ENCODE measurements at regions not wholly inside any gene's neighbourhood (a gene's known extent, or its start where the extent isn't known, plus 50 kb on each side); places are given as distances from the start of the nearest gene placed in this dataset.
"Not testable (repeated sequence)": the region's sequence is repeated elsewhere in the genome, so short reads cannot be mapped to it uniquely, and the experiment has no call there.

GRCh38 chr17:13131225-13131624 lies 113.4 kb upstream of the ELAC2 start:
- no peak for DNase-seq

GRCh38 chr17:13129356-13129755 lies 111.5 kb upstream of the ELAC2 start:
- DNase-seq = no peak

GRCh38 chr17:13128676-13129075 lies 110.8 kb upstream of the ELAC2 start:
- DNase-seq = no peak

GRCh38 chr17:13127921-13128602 lies 110.2 kb upstream of the ELAC2 start:
- no peak for DNase-seq

GRCh38 chr17:13120864-13121263 lies 103.0 kb upstream of the ELAC2 start:
- DNase-seq = no peak

GRCh38 chr17:13118311-13118710 lies 100.5 kb upstream of the ELAC2 start:
- DNase-seq = no peak

- DNase-seq = no peak
Measured at GRCh38 chr17:13117616-13118015, 99.8 kb upstream of the ELAC2 start.

GRCh38 chr17:13114601-13115031 lies 96.8 kb upstream of the ELAC2 start:
- no peak for DNase-seq

GRCh38 chr17:13113821-13114525 lies 96.1 kb upstream of the ELAC2 start:
- no peak for DNase-seq

GRCh38 chr17:13107676-13108235 lies 89.9 kb upstream of the ELAC2 start:
- DNase-seq = no peak

GRCh38 chr17:13106171-13106570 lies 88.3 kb upstream of the ELAC2 start:
- DNase-seq = no peak

- no peak for DNase-seq
Measured at GRCh38 chr17:13104576-13104975, 86.7 kb upstream of the ELAC2 start.

- DNase-seq = no peak
Measured at GRCh38 chr17:13102477-13102876, 84.7 kb upstream of the ELAC2 start.

GRCh38 chr17:13099926-13100325 lies 82.1 kb upstream of the ELAC2 start:
- no peak for DNase-seq

GRCh38 chr17:13099089-13099735 lies 81.4 kb upstream of the ELAC2 start:
- DNase-seq = no peak

- no peak for DNase-seq
Measured at GRCh38 chr17:13096291-13096690, 78.5 kb upstream of the ELAC2 start.

- DNase-seq = not testable (repeated sequence)
Measured at GRCh38 chr17:13092010-13092409, 74.2 kb upstream of the ELAC2 start.

GRCh38 chr17:13088666-13089065 lies 70.8 kb upstream of the ELAC2 start:
- no peak for DNase-seq

GRCh38 chr17:13087802-13088201 lies 70.0 kb upstream of the ELAC2 start:
- DNase-seq = no peak

GRCh38 chr17:13086142-13086769 lies 68.4 kb upstream of the ELAC2 start:
- no peak for DNase-seq

GRCh38 chr17:13085578-13085977 lies 67.8 kb upstream of the ELAC2 start:
- no peak for DNase-seq

- no peak for DNase-seq
Measured at GRCh38 chr17:13084420-13084819, 66.6 kb upstream of the ELAC2 start.

All from AML-193 (cell line).